ENCODE measurements at regions not wholly inside any gene's neighbourhood (a gene's known extent, or its start where the extent isn't known, plus 50 kb on each side); places are given as distances from the start of the nearest gene placed in this dataset.

DNA sequence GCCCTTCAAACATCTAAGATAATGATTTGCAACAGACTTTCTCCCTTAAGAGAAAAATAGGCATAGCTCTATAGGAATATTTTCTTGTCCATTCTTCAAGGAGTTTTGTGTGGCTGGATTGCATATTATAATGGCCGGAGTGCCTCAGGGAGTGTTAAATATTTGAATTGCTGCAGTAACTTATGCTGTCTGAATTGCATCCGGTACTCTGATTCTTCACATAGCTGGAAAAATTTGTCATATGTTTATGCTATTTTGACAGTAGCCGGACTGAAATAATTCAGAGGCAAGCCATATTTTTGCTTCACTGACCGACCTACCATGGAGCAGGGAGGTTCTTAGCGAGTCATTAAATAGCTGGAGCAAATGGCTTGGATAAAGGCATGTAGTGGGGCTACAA is 621.0 kb downstream of the ACTL7B start:
- intact Hi-C loops (cut with micrococcal nuclease): no loop called here
- H3K9ac ChIP-seq (ENCODE audit: low read length): no peak overlapping the region
- H3K9me3 ChIP-seq (ENCODE audit: control extremely low read depth in 1 of 3, control insufficient read depth in 2 of 3, insufficient read depth in 1 of 3, low read length in 2 of 3): no peaks in the 10 kb centered on the region
- TF ChIP-seq EZH2 (IDR thresholded peaks at IDR 0.05; ENCODE audit: borderline replicate concordance, insufficient read depth, low read depth, low read length, poor library complexity, severe bottlenecking) (no peak), CTCF (IDR thresholded peaks at IDR 0.05) (no peak)
- ATAC-seq (ENCODE audit: low read depth) (no peak), DNase-seq (no peak)
- no peak overlapping the region for H3K4me3 Mint-ChIP-seq
- no peak overlapping the region for H2AFZ ChIP-seq (ENCODE audit: insufficient read depth, low read depth, low read length, poor library complexity, severe bottlenecking)
- no peak overlapping the region for H3K27ac ChIP-seq (ENCODE audit: low read length in 2 of 2)
- H3K27me3 ChIP-seq (replicated peaks in 1 of 4; ENCODE audit: control extremely low read depth in 1 of 4, control insufficient read depth in 3 of 4, insufficient read depth in 4 of 4, low read length in 3 of 4): no peaks in the 10 kb centered on the region
- no peaks in the 10 kb centered on the region for H3K79me2 ChIP-seq (ENCODE audit: control insufficient read depth, insufficient read depth, low read length)
- H3K27me3 Mint-ChIP-seq: no peaks in the 10 kb centered on the region
- CTCF ChIA-PET: no interaction called here
- no peak overlapping the region for H3K4me3 ChIP-seq (ENCODE audit: control extremely low read depth in 1 of 5, extremely low read depth in 1 of 5, insufficient read depth in 1 of 5, low read depth in 2 of 5, low read length in 4 of 5)
- H4K20me1 ChIP-seq (ENCODE audit: control insufficient read depth, insufficient read depth, low read length, poor library complexity, severe bottlenecking): no peaks in the 10 kb centered on the region
- no peaks in the 10 kb centered on the region for H3K4me1 ChIP-seq (ENCODE audit: control insufficient read depth in 2 of 2, insufficient read depth in 2 of 2, low read length in 2 of 2)
- H3K27ac Mint-ChIP-seq: no peak overlapping the region
- H3K36me3 ChIP-seq (replicated peaks in 1 of 2; ENCODE audit: control extremely low read depth in 1 of 2, control insufficient read depth in 1 of 2, extremely low read depth in 1 of 2, insufficient read depth in 2 of 2, low read length in 1 of 2): no peaks in the 10 kb centered on the region
- no peaks in the 10 kb centered on the region for H3K4me1 Mint-ChIP-seq
- 96% methylated on average over 5 of the region's 5 CpGs for WGBS (ENCODE audit: insufficient coverage)
- POLR2A ChIA-PET: no interaction called here
- peaks cover 6% of the 10 kb centered on the region for H3K9me3 Mint-ChIP-seq (ENCODE audit: insufficient read depth)
- H3K4me2 ChIP-seq (replicated peaks; ENCODE audit: low read depth, low read length, poor library complexity, severe bottlenecking): no peak overlapping the region

GRCh38 chr9:108225149-108225800 is 630.5 kb downstream of the ACTL7B start:
- H2AFZ ChIP-seq (ENCODE audit: insufficient read depth, low read depth, low read length, poor library complexity, severe bottlenecking): no peak overlapping the region
- H3K4me1 ChIP-seq (ENCODE audit: control insufficient read depth in 2 of 2, insufficient read depth in 2 of 2, low read length in 2 of 2): no peaks in the 10 kb centered on the region
- Mint-ChIP-seq H3K9me3 (ENCODE audit: insufficient read depth) (peaks cover 7% of the 10 kb centered on the region), H3K4me3 (no peak overlapping the region), H3K27ac (no peak overlapping the region), H3K27me3 (peaks cover 7% of the 10 kb centered on the region), H3K4me1 (no peaks in the 10 kb centered on the region)
- ATAC-seq (ENCODE audit: low read depth) (no peak), DNase-seq (no peak)
- no peaks in the 10 kb centered on the region for H4K20me1 ChIP-seq (ENCODE audit: control insufficient read depth, insufficient read depth, low read length, poor library complexity, severe bottlenecking)
- H3K36me3 ChIP-seq (replicated peaks in 1 of 2; ENCODE audit: control extremely low read depth in 1 of 2, control insufficient read depth in 1 of 2, extremely low read depth in 1 of 2, insufficient read depth in 2 of 2, low read length in 1 of 2): no peaks in the 10 kb centered on the region
- 64% methylated on average over 3 of the region's 5 CpGs for WGBS (ENCODE audit: insufficient coverage)
- ChIA-PET POLR2A (no interaction called here), CTCF (no interaction called here)
- no peaks in the 10 kb centered on the region for H3K79me2 ChIP-seq (ENCODE audit: control insufficient read depth, insufficient read depth, low read length)
- H3K4me2 ChIP-seq (replicated peaks; ENCODE audit: low read depth, low read length, poor library complexity, severe bottlenecking): no peak overlapping the region
- no peak overlapping the region for H3K4me3 ChIP-seq (ENCODE audit: control extremely low read depth in 1 of 5, extremely low read depth in 1 of 5, insufficient read depth in 1 of 5, low read depth in 2 of 5, low read length in 4 of 5)
- intact Hi-C loops (cut with micrococcal nuclease): no loop called here
- no peaks in the 10 kb centered on the region for H3K9me3 ChIP-seq (ENCODE audit: control extremely low read depth in 1 of 3, control insufficient read depth in 2 of 3, insufficient read depth in 1 of 3, low read length in 2 of 3)
- no peak for TF ChIP-seq CTCF (IDR thresholded peaks at IDR 0.05)
- no peak for TF ChIP-seq EZH2 (IDR thresholded peaks at IDR 0.05; ENCODE audit: borderline replicate concordance, insufficient read depth, low read depth, low read length, poor library complexity, severe bottlenecking)
- no peak overlapping the region for H3K9ac ChIP-seq (ENCODE audit: low read length)
- no peak overlapping the region for H3K27ac ChIP-seq (ENCODE audit: low read length in 2 of 2)
- H3K27me3 ChIP-seq (replicated peaks in 1 of 4; ENCODE audit: control extremely low read depth in 1 of 4, control insufficient read depth in 3 of 4, insufficient read depth in 4 of 4, low read length in 3 of 4): no peaks in the 10 kb centered on the region

All from B cell (primary cell).